Upper lobe of left lung (tissue), 4 donors: ENCODE measurements at regions not wholly inside any gene's neighbourhood (a gene's known extent, or its start where the extent isn't known, plus 50 kb on each side); places are given as distances from the start of the nearest gene placed in this dataset.

Experiments used
- EP300 ChIP-seq, 4 donors: sonication (generic); formaldehyde crosslinking; IDR thresholded peaks; one replicate each; pipeline ENCODE4 v1.5.1; 2017; ENCODE audit warnings: antibody characterized with exemption in 4 of 4, control low read depth in 2 of 4
- POLR2A ChIP-seq, 4 donors: fragments of 450-650 bp; IDR thresholded peaks; one replicate each; pipeline ENCODE4 v1.5.1; 2016 to 2017; ENCODE audit warnings: antibody characterized with exemption in 4 of 4, mild to moderate bottlenecking in 2 of 4
- TF ChIP-seq, protein P1 (sequence below), 6 experiments: fragments of 450-650 bp in 4 of 6; fragments of 200-600 bp in 2 of 6; sonication (generic) in 2 of 6; IDR thresholded peaks; one replicate each; pipeline ENCODE4 v1.5.1; 2016 to 2019; ENCODE audit warnings: antibody characterized with exemption in 6 of 6

DNA sequence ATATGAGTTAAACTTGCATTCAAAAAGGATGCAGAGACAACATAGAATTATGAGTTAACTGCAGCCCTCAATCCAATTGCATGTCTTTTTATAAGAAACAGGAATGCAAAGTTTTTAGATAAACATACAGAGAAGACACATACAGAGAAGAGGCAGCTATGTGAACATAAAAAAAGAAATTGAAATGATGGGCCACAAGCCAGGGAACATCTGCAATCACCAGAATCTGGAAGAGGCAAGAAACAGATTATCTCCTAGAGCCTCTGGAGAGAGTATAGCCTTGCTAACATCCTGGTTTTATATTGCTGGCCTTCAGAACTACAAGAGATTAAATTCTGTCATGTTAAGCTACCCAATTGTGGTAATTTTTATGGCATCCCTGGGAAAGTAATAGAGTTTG, 257.2 kb upstream of the EYS start:
- TF ChIP-seq POLR2A (IDR thresholded peaks at IDR 0.05): no peak
- TF ChIP-seq, protein P1, sequence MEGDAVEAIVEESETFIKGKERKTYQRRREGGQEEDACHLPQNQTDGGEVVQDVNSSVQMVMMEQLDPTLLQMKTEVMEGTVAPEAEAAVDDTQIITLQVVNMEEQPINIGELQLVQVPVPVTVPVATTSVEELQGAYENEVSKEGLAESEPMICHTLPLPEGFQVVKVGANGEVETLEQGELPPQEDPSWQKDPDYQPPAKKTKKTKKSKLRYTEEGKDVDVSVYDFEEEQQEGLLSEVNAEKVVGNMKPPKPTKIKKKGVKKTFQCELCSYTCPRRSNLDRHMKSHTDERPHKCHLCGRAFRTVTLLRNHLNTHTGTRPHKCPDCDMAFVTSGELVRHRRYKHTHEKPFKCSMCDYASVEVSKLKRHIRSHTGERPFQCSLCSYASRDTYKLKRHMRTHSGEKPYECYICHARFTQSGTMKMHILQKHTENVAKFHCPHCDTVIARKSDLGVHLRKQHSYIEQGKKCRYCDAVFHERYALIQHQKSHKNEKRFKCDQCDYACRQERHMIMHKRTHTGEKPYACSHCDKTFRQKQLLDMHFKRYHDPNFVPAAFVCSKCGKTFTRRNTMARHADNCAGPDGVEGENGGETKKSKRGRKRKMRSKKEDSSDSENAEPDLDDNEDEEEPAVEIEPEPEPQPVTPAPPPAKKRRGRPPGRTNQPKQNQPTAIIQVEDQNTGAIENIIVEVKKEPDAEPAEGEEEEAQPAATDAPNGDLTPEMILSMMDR (IDR thresholded peaks at IDR 0.05): no peak
- TF ChIP-seq EP300 (IDR thresholded peaks at IDR 0.05): no peak
